Lung (tissue), 11 donors: ENCODE measurements at regions not wholly inside any gene's neighbourhood (a gene's known extent, or its start where the extent isn't known, plus 50 kb on each side); places are given as distances from the start of the nearest gene placed in this dataset.

Experiments
- ATAC-seq: fragments of 200-7000 bp; cut with Tn5 transposase; one replicate; pipeline ENCODE4 v1.9.1; 2020; ENCODE audit warnings: moderate number of reproducible peaks; ENCODE audit not compliant: insufficient read depth, low FRiP score
- DNase-seq, 3 donors: peaks; one replicate each; pipeline ENCODE4 v3.0.0-alpha.2; 2013 to 2017
- H3K27ac ChIP-seq, 2 donors: one replicate each; pipeline ENCODE4 v1.5.1; 2013; ENCODE audit warnings: mild to moderate bottlenecking in 2 of 2, moderate library complexity in 2 of 2, control low read depth in 1 of 2, inconsistent platforms in 1 of 2, low read depth in 1 of 2, low read length in 1 of 2
- H3K27me3 ChIP-seq, 3 donors: one replicate each; pipeline ENCODE4 v1.5.1; 2013; ENCODE audit warnings: low read length in 2 of 3; ENCODE audit not compliant: control insufficient read depth in 3 of 3, insufficient read depth in 3 of 3
- H3K36me3 ChIP-seq, 4 donors: one replicate each; pipeline ENCODE4 v1.5.1; 2013; ENCODE audit warnings: low read length in 4 of 4, mild to moderate bottlenecking in 1 of 4, moderate library complexity in 1 of 4; ENCODE audit not compliant: control insufficient read depth in 4 of 4, insufficient read depth in 4 of 4
- H3K4me1 ChIP-seq, 5 donors: one replicate each; pipeline ENCODE4 v1.5.1; 2013; ENCODE audit warnings: low read length in 5 of 5, mild to moderate bottlenecking in 2 of 5, moderate library complexity in 1 of 5; ENCODE audit not compliant: control insufficient read depth in 5 of 5, insufficient read depth in 5 of 5
- H3K4me3 ChIP-seq: one replicate; pipeline ENCODE4 v1.5.1; 2013; ENCODE audit warnings: mild to moderate bottlenecking, control low read depth, moderate library complexity
- H3K9ac ChIP-seq, 2 donors: one replicate each; pipeline ENCODE4 v1.5.1; 2013; ENCODE audit warnings: low read length in 2 of 2, control low read depth in 1 of 2; ENCODE audit not compliant: insufficient read depth in 1 of 2
- H3K9me3 ChIP-seq, 4 donors: one replicate each; pipeline ENCODE4 v1.5.1; 2013; ENCODE audit warnings: low read length in 3 of 4, mild to moderate bottlenecking in 1 of 4, moderate library complexity in 1 of 4; ENCODE audit not compliant: control insufficient read depth in 4 of 4, insufficient read depth in 3 of 4
- WGBS, 2 donors: extraction: QIAGEN DNeasy Blood & Tissue Kit; methylation state at CpG; one replicate each; pipeline ENCODE4 v1.1.7; 2013; 5-methylcytosine and 5-hydroxymethylcytosine counted together
- TF ChIP-seq, protein P1 (sequence below): IDR thresholded peaks from 2 replicates; pipeline ENCODE4 v1.5.1; 2012; ENCODE audit warnings: mild to moderate bottlenecking; ENCODE audit errors: control extremely low read depth, extremely low read depth
- donor health status: control.
- donor health status: control.
- donor health status: Bipolar disorder and iron deficiency.
- donor health status: healthy.
- donor health status: DM: yes; HTN: yes; CAD: no.

DNA sequence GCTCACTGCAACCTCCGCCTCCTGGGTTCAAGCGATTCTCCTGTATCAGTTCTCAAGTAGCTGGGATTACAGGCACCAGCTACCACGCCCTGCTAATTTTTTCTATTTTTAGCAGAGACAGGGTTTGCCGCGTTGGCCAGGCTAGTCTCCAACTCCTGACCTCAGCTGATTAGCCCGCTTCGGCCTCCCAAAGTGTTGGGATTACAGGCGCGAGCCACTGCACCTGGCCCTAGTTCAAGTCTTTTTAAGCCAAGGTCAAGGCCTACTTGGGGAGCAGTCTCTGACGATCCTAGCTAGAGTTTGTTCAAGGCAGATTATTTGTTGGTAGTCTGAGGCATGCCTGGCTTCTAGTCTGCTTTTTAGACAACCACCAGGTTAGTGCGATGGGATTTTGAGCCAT lies 709.5 kb upstream of the COBL start:
- no peak overlapping the region for H3K27ac ChIP-seq
- WGBS, 2 donors, result 78 to 79% methylated on average over 11 of the region's 11 CpGs
- H3K9me3 ChIP-seq, result no peaks in the 10 kb centered on the region
- no peaks in the 10 kb centered on the region for H3K27me3 ChIP-seq
- TF ChIP-seq, protein P1, sequence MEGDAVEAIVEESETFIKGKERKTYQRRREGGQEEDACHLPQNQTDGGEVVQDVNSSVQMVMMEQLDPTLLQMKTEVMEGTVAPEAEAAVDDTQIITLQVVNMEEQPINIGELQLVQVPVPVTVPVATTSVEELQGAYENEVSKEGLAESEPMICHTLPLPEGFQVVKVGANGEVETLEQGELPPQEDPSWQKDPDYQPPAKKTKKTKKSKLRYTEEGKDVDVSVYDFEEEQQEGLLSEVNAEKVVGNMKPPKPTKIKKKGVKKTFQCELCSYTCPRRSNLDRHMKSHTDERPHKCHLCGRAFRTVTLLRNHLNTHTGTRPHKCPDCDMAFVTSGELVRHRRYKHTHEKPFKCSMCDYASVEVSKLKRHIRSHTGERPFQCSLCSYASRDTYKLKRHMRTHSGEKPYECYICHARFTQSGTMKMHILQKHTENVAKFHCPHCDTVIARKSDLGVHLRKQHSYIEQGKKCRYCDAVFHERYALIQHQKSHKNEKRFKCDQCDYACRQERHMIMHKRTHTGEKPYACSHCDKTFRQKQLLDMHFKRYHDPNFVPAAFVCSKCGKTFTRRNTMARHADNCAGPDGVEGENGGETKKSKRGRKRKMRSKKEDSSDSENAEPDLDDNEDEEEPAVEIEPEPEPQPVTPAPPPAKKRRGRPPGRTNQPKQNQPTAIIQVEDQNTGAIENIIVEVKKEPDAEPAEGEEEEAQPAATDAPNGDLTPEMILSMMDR, result no peak
- H3K4me3 ChIP-seq, result no peak overlapping the region
- ATAC-seq (no peak), DNase-seq (no peak)
- no peaks in the 10 kb centered on the region for H3K36me3 ChIP-seq
- peaks cover 0 to 2% (median 0%) of the 10 kb centered on the region in 5 donors for H3K4me1 ChIP-seq
- H3K9ac ChIP-seq, result no peak overlapping the region

DNA sequence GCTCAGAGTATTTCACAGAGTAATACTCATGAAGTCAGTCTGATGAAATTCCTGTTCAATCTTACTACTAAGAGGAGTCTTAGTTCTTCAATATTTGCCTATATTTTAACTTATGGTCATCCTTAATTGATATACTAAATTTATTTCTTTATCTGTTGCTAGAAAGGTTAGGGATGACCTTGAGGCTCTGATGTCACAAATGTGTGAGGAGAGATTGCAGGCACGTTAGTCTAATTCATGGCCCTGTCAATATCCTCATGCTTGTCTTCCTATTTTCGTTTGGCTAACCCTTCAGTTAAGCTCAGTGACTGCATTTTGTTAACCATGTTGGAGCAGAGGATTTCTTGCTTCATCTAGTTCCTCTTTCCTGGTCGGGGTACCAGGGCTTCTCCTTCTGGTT lies 704.7 kb upstream of the COBL start:
- TF ChIP-seq, protein P1, result no peak
- Histone ChIP-seq H3K27ac (no peak overlapping the region), H3K9me3 (no peaks in the 10 kb centered on the region), H3K4me1 (peaks cover 0 to 13% (median 0%) of the 10 kb centered on the region in 5 donors), H3K27me3 (no peaks in the 10 kb centered on the region), H3K4me3 (no peak overlapping the region), H3K36me3 (no peaks in the 10 kb centered on the region), H3K9ac (no peak overlapping the region)
- ATAC-seq, result no peak
- DNase-seq, result no peak
- WGBS, 2 donors, result 36 to 39% methylated on average over 3 of the region's 3 CpGs

DNA sequence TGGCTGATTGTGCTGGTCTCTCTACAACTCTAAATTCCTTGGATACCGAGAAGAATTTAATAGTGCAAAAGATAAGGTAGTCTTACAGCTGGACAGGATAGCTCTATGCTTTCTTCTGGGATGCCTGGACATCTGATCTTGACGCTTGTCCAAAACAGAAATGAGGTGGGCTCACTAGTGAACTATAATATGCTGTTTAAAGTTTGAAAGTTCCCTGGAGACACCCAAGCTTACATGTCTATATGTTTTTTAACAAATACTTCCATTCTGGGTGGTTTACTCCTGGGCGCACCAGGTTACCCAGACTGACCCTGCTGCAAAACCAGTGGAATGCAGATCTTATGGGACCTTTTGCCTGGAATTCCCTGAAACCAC lies 702.1 kb upstream of the COBL start:
- TF ChIP-seq, protein P1, result no peak
- Histone ChIP-seq H3K4me1 (peaks cover 0 to 13% (median 0%) of the 10 kb centered on the region in 5 donors), H3K27me3 (no peaks in the 10 kb centered on the region), H3K9me3 (no peaks in the 10 kb centered on the region), H3K36me3 (no peaks in the 10 kb centered on the region), H3K27ac (no peak overlapping the region), H3K9ac (no peak overlapping the region), H3K4me3 (no peak overlapping the region)
- 78 to 86% methylated on average over 3 of the region's 3 CpGs for whole genome bisulfite sequencing, 2 donors
- DNase-seq (no peak), ATAC-seq (no peak)
